ENCODE measurements at regions not wholly inside any gene's neighbourhood (a gene's known extent, or its start where the extent isn't known, plus 50 kb on each side); places are given as distances from the start of the nearest gene placed in this dataset.

DNA sequence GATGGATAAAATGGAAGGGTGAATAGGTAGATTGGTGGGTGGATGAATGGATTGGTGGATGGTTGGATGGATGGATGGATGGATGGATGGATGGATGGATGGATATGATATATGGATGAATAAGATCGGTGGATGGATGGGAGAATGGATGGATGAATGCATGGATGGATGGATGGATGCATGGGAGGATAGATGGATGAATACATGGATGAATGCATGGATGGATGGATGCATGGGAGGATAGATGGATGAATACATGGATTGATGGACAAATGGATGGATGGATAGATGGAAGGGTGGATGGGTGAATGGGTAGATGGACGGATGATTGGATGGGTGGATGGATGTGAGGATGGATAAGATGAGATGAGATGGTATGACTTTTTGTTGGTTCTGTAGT lies 95.7 kb upstream of the DUSP22 start (continued):
- TF ChIP-seq SMAD3 (CRISPR knock-in tag; IDR thresholded peaks at IDR 0.05; ENCODE audit: borderline replicate concordance) (no peak), ZNF219 (CRISPR knock-in tag; IDR thresholded peaks at IDR 0.05; ENCODE audit: borderline replicate concordance) (no peak), GRHL2 (CRISPR knock-in tag; IDR thresholded peaks at IDR 0.05; ENCODE audit: insufficient replicate concordance, severe bottlenecking) (no peak), IRF2 (CRISPR knock-in tag; IDR thresholded peaks at IDR 0.05; ENCODE audit: borderline replicate concordance, low read depth) (no peak), ESRRA (CRISPR knock-in tag; IDR thresholded peaks at IDR 0.05; ENCODE audit: borderline replicate concordance) (no peak), NFYB (CRISPR knock-in tag; conservative IDR thresholded peaks at IDR 0.05; ENCODE audit: low read depth) (no peak)

DNA sequence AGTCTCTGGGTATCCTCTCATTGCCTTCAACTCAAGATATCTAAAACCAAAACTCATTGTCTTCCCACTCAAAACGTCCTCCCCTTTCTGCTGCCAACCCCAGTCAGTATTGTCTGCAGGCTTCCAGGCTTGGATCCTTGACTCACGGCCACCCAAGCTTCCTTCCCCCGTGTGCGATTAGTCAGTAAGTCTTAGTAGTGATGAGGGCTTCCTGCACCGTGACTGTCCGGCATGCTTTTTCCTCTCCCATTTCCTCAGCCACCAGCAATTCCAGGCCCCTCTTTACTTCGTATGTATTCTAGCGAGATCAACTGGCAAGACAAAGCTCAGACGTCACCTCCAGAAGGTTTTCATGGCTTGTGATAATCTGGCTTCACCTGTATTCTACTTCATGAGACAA lies 88.6 kb upstream of the DUSP22 start:
- POLR2A ChIA-PET, result no interaction called here
- Mint-ChIP-seq H3K4me3 (no peak overlapping the region), H3K27me3 (ENCODE audit: low read depth) (no peaks in the 10 kb centered on the region), H3K4me1 (no peaks in the 10 kb centered on the region), H3K27ac (no peak overlapping the region), H3K9me3 (peaks cover 24% of the 10 kb centered on the region), H3K36me3 (peaks cover 3% of the 10 kb centered on the region; the same call in 1 of the 2 replicates)
- ATAC-seq (no peak), DNase-seq (ENCODE audit: low spot score) (no peak)
- no peak for TF ChIP-seq ZBTB21 (CRISPR knock-in tag; IDR thresholded peaks at IDR 0.05; ENCODE audit: borderline replicate concordance)
- TF ChIP-seq NFE2L1 (CRISPR knock-in tag; IDR thresholded peaks at IDR 0.05), result no peak
- TF ChIP-seq ESRRA (CRISPR knock-in tag; IDR thresholded peaks at IDR 0.05; ENCODE audit: borderline replicate concordance), result no peak
- no peak for TF ChIP-seq NR3C1 (CRISPR knock-in tag; conservative IDR thresholded peaks at IDR 0.05; ENCODE audit: low read depth)
- TF ChIP-seq FOXK1 (CRISPR knock-in tag; IDR thresholded peaks at IDR 0.05), result no peak
- TF ChIP-seq ZNF138 (CRISPR knock-in tag; conservative IDR thresholded peaks at IDR 0.05), result no peak
- TF ChIP-seq, protein P1, sequence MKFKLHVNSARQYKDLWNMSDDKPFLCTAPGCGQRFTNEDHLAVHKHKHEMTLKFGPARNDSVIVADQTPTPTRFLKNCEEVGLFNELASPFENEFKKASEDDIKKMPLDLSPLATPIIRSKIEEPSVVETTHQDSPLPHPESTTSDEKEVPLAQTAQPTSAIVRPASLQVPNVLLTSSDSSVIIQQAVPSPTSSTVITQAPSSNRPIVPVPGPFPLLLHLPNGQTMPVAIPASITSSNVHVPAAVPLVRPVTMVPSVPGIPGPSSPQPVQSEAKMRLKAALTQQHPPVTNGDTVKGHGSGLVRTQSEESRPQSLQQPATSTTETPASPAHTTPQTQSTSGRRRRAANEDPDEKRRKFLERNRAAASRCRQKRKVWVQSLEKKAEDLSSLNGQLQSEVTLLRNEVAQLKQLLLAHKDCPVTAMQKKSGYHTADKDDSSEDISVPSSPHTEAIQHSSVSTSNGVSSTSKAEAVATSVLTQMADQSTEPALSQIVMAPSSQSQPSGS (CRISPR knock-in tag; IDR thresholded peaks at IDR 0.05; ENCODE audit: borderline replicate concordance, low read depth), result no peak
- TF ChIP-seq USF1 (CRISPR knock-in tag; IDR thresholded peaks at IDR 0.05), result no peak
- no peak for TF ChIP-seq ELF4 (CRISPR knock-in tag; IDR thresholded peaks at IDR 0.05; ENCODE audit: low read depth)
- no peak for TF ChIP-seq RORB (CRISPR knock-in tag; IDR thresholded peaks at IDR 0.05)
- TF ChIP-seq, protein P2, sequence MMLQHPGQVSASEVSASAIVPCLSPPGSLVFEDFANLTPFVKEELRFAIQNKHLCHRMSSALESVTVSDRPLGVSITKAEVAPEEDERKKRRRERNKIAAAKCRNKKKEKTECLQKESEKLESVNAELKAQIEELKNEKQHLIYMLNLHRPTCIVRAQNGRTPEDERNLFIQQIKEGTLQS (CRISPR knock-in tag; conservative IDR thresholded peaks at IDR 0.05), result no peak
- TF ChIP-seq, protein P3, sequence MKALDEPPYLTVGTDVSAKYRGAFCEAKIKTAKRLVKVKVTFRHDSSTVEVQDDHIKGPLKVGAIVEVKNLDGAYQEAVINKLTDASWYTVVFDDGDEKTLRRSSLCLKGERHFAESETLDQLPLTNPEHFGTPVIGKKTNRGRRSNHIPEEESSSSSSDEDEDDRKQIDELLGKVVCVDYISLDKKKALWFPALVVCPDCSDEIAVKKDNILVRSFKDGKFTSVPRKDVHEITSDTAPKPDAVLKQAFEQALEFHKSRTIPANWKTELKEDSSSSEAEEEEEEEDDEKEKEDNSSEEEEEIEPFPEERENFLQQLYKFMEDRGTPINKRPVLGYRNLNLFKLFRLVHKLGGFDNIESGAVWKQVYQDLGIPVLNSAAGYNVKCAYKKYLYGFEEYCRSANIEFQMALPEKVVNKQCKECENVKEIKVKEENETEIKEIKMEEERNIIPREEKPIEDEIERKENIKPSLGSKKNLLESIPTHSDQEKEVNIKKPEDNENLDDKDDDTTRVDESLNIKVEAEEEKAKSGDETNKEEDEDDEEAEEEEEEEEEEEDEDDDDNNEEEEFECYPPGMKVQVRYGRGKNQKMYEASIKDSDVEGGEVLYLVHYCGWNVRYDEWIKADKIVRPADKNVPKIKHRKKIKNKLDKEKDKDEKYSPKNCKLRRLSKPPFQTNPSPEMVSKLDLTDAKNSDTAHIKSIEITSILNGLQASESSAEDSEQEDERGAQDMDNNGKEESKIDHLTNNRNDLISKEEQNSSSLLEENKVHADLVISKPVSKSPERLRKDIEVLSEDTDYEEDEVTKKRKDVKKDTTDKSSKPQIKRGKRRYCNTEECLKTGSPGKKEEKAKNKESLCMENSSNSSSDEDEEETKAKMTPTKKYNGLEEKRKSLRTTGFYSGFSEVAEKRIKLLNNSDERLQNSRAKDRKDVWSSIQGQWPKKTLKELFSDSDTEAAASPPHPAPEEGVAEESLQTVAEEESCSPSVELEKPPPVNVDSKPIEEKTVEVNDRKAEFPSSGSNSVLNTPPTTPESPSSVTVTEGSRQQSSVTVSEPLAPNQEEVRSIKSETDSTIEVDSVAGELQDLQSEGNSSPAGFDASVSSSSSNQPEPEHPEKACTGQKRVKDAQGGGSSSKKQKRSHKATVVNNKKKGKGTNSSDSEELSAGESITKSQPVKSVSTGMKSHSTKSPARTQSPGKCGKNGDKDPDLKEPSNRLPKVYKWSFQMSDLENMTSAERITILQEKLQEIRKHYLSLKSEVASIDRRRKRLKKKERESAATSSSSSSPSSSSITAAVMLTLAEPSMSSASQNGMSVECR (CRISPR knock-in tag; IDR thresholded peaks at IDR 0.05; ENCODE audit: borderline replicate concordance), result no peak
- no peak for TF ChIP-seq ZNF263 (CRISPR knock-in tag; IDR thresholded peaks at IDR 0.05; ENCODE audit: low read depth)
- TF ChIP-seq, protein P4, sequence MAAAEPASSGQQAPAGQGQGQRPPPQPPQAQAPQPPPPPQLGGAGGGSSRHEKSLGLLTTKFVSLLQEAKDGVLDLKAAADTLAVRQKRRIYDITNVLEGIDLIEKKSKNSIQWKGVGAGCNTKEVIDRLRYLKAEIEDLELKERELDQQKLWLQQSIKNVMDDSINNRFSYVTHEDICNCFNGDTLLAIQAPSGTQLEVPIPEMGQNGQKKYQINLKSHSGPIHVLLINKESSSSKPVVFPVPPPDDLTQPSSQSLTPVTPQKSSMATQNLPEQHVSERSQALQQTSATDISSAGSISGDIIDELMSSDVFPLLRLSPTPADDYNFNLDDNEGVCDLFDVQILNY (CRISPR knock-in tag; IDR thresholded peaks at IDR 0.05), result no peak
- TF ChIP-seq MXD4 (CRISPR knock-in tag; IDR thresholded peaks at IDR 0.05; ENCODE audit: borderline replicate concordance), result no peak
- no peak for TF ChIP-seq NR2C2 (CRISPR knock-in tag; IDR thresholded peaks at IDR 0.05)
- TF ChIP-seq ZNF425 (CRISPR knock-in tag; conservative IDR thresholded peaks at IDR 0.05), result no peak
- CTCF ChIA-PET, result interaction anchor here (1.2 to 1.5 kb wide), 2 partner anchors 13 to 15 kb away, joined by 3 to 5 read pairs; no protein-coding TSS in a partner anchor
